K562 (cell line): ENCODE measurements at regions not wholly inside any gene's neighbourhood (a gene's known extent, or its start where the extent isn't known, plus 50 kb on each side); places are given as distances from the start of the nearest gene placed in this dataset.

ENCODE experiments used
- ASH1L ChIP-seq: fragments of 450-650 bp; IDR thresholded peaks from 2 replicates; pipeline ENCODE4 v1.6.1; 2018; ENCODE audit warnings: borderline replicate concordance, mild to moderate bottlenecking, low read depth; ENCODE audit not compliant: partially characterized antibody
- EP300 ChIP-seq: IDR thresholded peaks from 2 replicates; pipeline ENCODE4 v1.6.1; 2012; ENCODE audit warnings: low read length, improper control_type of control experiment
- MECOM ChIP-seq: fragments of 250-450 bp; sonication (Bioruptor Pico); IDR thresholded peaks from 2 replicates; pipeline ENCODE4 v1.8.0; 2022; ENCODE audit warnings: inconsistent platforms
- MEIS2 ChIP-seq: fragments of 450-650 bp; IDR thresholded peaks from 2 replicates; pipeline ENCODE4 v1.6.1; 2014; ENCODE audit warnings: mild to moderate bottlenecking; ENCODE audit not compliant: partially characterized antibody
- PCBP1 ChIP-seq: fragments of 200-400 bp; formaldehyde crosslinking; IDR thresholded peaks from 2 replicates; pipeline ENCODE4 v1.6.1; 2018; ENCODE audit warnings: mild to moderate bottlenecking, low read depth, low read length; ENCODE audit not compliant: poor library complexity, severe bottlenecking
- POLR2A ChIP-seq: fragments of 450-650 bp; conservative IDR thresholded peaks from 2 replicates; pipeline ENCODE4 v1.6.1; 2016
- POLR2B ChIP-seq: fragments of 450-650 bp; IDR thresholded peaks from 2 replicates; pipeline ENCODE4 v1.6.1; 2018; ENCODE audit warnings: low read depth; ENCODE audit not compliant: partially characterized antibody
- POU5F1 ChIP-seq: fragments of 150-350 bp; IDR thresholded peaks from 2 replicates; pipeline ENCODE4 v1.6.1; 2014; ENCODE audit warnings: borderline replicate concordance, low read length, low read depth, mild to moderate bottlenecking; ENCODE audit not compliant: partially characterized antibody
- PRMT5 ChIP-seq: sonication (generic); formaldehyde crosslinking; IDR thresholded peaks from 2 replicates; pipeline ENCODE4 v1.5.0; 2020; ENCODE audit warnings: missing genetic modification reagents
- RBFOX2 ChIP-seq: fragments of 200-400 bp; formaldehyde crosslinking; IDR thresholded peaks from 2 replicates; pipeline ENCODE4 v1.6.1; 2017; ENCODE audit warnings: low read depth, mild to moderate bottlenecking, low read length, moderate library complexity
- SRF ChIP-seq, 2 experiments: fragments of 250-450, 450-650 bp in 1 of 2; sonication (Bioruptor Pico) in 1 of 2; sonication (generic) in 1 of 2; formaldehyde crosslinking; IDR thresholded peaks; 2 replicates each; pipeline versions ENCODE4 v1.5.0 to v1.5.1; 2020 to 2022; ENCODE audit warnings: mild to moderate bottlenecking in 1 of 2, missing genetic modification reagents in 1 of 2
- TAF7 ChIP-seq: fragments of 450-650 bp; IDR thresholded peaks from 2 replicates; pipeline ENCODE4 v1.6.1; 2016; ENCODE audit warnings: missing genetic modification characterization, missing compliant biosample characterization
- TCF7L2 ChIP-seq: fragments of 150-350 bp; IDR thresholded peaks from 2 replicates; pipeline ENCODE4 v1.6.1; 2016; ENCODE audit warnings: low read depth, mild to moderate bottlenecking, low read length, moderate library complexity
- TEAD2 ChIP-seq: fragments of 450-650 bp; IDR thresholded peaks from 2 replicates; pipeline ENCODE4 v1.6.1; 2016; ENCODE audit warnings: missing genetic modification characterization, control low read depth, missing compliant biosample characterization
- TRIM24 ChIP-seq, 2 experiments: fragments of 450-650 bp; IDR thresholded peaks; 2 replicates each; pipeline ENCODE4 v1.6.1; 2016
- ZNF12 ChIP-seq: sonication (generic); formaldehyde crosslinking; IDR thresholded peaks from 2 replicates; pipeline ENCODE4 v1.4.0; 2020; ENCODE audit warnings: mild to moderate bottlenecking, missing genetic modification reagents
- ZNF140 ChIP-seq: fragments of 250-450 bp; sonication (Bioruptor Pico); IDR thresholded peaks from 2 replicates; pipeline ENCODE4 v1.8.0; 2021; ENCODE audit warnings: moderate library complexity, mild to moderate bottlenecking, inconsistent platforms
- ZNF316 ChIP-seq: fragments of 450-650 bp; IDR thresholded peaks from 2 replicates; pipeline ENCODE4 v1.6.1; 2016
- ZNF778 ChIP-seq: fragments of 450-650 bp; formaldehyde crosslinking; IDR thresholded peaks from 2 replicates; pipeline ENCODE4 v1.4.0; 2020; ENCODE audit warnings: mild to moderate bottlenecking, moderate library complexity
- ZSCAN29 ChIP-seq: fragments of 450-650 bp; IDR thresholded peaks from 2 replicates; pipeline ENCODE4 v1.6.1; 2017
- TF ChIP-seq, protein P1 (sequence below), 2 experiments: fragments of 450-650 bp in 1 of 2; IDR thresholded peaks; 2 replicates each; pipeline ENCODE4 v1.6.1; 2011 to 2017; ENCODE audit warnings: low read depth in 2 of 2, antibody characterized with exemption in 1 of 2, borderline replicate concordance in 1 of 2, low read length in 1 of 2, mild to moderate bottlenecking in 1 of 2, mixed read lengths in 1 of 2; ENCODE audit not compliant: control insufficient read depth in 1 of 2
- TF ChIP-seq, protein P2 (sequence below): fragments of 200-800 bp; sonication (Bioruptor generic); IDR thresholded peaks from 2 replicates; pipeline ENCODE4 v1.6.1; 2017; ENCODE audit warnings: missing genetic modification characterization, missing compliant biosample characterization
- TF ChIP-seq, protein P3 (sequence below): sonication (generic); formaldehyde crosslinking; IDR thresholded peaks from 2 replicates; pipeline ENCODE4 v1.5.0; 2020; ENCODE audit warnings: missing genetic modification reagents
- TF ChIP-seq, protein P4 (sequence below): IDR thresholded peaks from 2 replicates; pipeline ENCODE4 v1.6.1; 2011; ENCODE audit not compliant: insufficient read length; ENCODE audit errors: extremely low read depth

DNA sequence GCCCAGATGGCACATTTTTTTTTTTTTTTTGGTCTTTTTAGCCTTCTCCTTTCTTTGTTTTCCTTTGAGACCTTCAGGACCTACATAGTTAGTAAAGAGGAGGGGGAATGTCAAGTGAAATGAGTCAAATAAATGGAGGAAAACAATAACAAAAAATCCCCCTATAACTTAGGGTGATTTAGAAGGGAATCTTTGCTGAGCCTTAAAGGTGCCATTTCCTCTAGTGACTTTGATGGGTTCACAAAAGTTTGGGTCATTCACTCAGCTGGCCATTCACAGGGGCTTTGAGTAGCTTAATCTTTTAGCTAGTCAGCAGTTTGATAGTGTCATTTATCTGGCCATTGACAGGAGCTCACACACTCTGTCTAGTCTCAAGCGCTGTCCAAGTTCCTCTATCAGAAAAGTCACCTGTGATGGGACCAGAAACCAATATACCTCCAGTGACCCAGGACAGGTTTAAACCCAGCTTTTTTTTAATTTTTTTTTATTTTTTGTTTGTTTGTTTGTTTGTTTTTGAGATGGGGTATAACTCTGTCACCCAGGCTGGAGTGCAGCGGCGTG, 275.1 kb upstream of the PRDM1 start (continued):
- TF ChIP-seq, protein P1, sequence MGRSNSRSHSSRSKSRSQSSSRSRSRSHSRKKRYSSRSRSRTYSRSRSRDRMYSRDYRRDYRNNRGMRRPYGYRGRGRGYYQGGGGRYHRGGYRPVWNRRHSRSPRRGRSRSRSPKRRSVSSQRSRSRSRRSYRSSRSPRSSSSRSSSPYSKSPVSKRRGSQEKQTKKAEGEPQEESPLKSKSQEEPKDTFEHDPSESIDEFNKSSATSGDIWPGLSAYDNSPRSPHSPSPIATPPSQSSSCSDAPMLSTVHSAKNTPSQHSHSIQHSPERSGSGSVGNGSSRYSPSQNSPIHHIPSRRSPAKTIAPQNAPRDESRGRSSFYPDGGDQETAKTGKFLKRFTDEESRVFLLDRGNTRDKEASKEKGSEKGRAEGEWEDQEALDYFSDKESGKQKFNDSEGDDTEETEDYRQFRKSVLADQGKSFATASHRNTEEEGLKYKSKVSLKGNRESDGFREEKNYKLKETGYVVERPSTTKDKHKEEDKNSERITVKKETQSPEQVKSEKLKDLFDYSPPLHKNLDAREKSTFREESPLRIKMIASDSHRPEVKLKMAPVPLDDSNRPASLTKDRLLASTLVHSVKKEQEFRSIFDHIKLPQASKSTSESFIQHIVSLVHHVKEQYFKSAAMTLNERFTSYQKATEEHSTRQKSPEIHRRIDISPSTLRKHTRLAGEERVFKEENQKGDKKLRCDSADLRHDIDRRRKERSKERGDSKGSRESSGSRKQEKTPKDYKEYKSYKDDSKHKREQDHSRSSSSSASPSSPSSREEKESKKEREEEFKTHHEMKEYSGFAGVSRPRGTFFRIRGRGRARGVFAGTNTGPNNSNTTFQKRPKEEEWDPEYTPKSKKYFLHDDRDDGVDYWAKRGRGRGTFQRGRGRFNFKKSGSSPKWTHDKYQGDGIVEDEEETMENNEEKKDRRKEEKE (IDR thresholded peaks at IDR 0.05; ENCODE audit: borderline replicate concordance in 1 of 2, control insufficient read depth in 1 of 2, low read depth in 2 of 2, low read length in 1 of 2): 0 out of 4 replicates have a peak, but pooled peaks of 1 of the 2 experiments have one; percentile 3
- TF ChIP-seq, protein P2, sequence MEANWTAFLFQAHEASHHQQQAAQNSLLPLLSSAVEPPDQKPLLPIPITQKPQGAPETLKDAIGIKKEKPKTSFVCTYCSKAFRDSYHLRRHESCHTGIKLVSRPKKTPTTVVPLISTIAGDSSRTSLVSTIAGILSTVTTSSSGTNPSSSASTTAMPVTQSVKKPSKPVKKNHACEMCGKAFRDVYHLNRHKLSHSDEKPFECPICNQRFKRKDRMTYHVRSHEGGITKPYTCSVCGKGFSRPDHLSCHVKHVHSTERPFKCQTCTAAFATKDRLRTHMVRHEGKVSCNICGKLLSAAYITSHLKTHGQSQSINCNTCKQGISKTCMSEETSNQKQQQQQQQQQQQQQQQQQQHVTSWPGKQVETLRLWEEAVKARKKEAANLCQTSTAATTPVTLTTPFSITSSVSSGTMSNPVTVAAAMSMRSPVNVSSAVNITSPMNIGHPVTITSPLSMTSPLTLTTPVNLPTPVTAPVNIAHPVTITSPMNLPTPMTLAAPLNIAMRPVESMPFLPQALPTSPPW: 0 out of 2 replicates have a peak, but pooled peaks have one; percentile 0
- TF ChIP-seq, protein P3, sequence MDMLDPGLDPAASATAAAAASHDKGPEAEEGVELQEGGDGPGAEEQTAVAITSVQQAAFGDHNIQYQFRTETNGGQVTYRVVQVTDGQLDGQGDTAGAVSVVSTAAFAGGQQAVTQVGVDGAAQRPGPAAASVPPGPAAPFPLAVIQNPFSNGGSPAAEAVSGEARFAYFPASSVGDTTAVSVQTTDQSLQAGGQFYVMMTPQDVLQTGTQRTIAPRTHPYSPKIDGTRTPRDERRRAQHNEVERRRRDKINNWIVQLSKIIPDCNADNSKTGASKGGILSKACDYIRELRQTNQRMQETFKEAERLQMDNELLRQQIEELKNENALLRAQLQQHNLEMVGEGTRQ (CRISPR knock-in tag): no peak
- TF ChIP-seq ASH1L (no peak), ZNF778 (CRISPR knock-in tag) (no peak), EP300 (peak; percentile 25; the same call in 1 of the 2 replicates), MECOM (CRISPR knock-in tag) (peak; percentile 54; the same call in 1 of the 2 replicates), ZNF12 (CRISPR knock-in tag) (no peak), TAF7 (tag) (no peak; the same call in 1 of the 2 replicates), POLR2B (peak; percentile 6), TEAD2 (tag) (no peak), PRMT5 (no peak), PCBP1 (no peak), MEIS2 (peak; percentile 91), POU5F1 (no peak), ZSCAN29 (no peak), TCF7L2 (no peak), TRIM24 (IDR thresholded peaks at IDR 0.05) (no peak), RBFOX2 (peak; percentile 38; the same call in 1 of the 2 replicates), POLR2A (0 out of 2 replicates have a peak, but pooled peaks have one; percentile 49), ZNF140 (CRISPR knock-in tag) (no peak), ZNF316 (peak; percentile 96), SRF (CRISPR knock-in tag; IDR thresholded peaks at IDR 0.05) (no peak)
- TF ChIP-seq, protein P4, sequence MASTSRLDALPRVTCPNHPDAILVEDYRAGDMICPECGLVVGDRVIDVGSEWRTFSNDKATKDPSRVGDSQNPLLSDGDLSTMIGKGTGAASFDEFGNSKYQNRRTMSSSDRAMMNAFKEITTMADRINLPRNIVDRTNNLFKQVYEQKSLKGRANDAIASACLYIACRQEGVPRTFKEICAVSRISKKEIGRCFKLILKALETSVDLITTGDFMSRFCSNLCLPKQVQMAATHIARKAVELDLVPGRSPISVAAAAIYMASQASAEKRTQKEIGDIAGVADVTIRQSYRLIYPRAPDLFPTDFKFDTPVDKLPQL: peak; percentile 63
